Keratinocyte (primary cell): ENCODE measurements at regions not wholly inside any gene's neighbourhood (a gene's known extent, or its start where the extent isn't known, plus 50 kb on each side); places are given as distances from the start of the nearest gene placed in this dataset.

Experiments used
- DNase-seq: peaks from one replicate; pipeline ENCODE4 v3.0.0-alpha.2; 2011; ENCODE audit warnings: low read depth, missing footprints, low spot score
- FAIRE-seq: peaks from 2 replicates; lab custom pipeline; 2011; peaks lifted over from hg19 to GRCh38; lab: Jason Lieb, UNC
- H2AFZ ChIP-seq: 2 replicates; pipeline ENCODE4 v1.6.0; 2012; ENCODE audit warnings: low read length, control low read depth, inconsistent platforms; ENCODE audit not compliant: control insufficient read depth
- H3K27ac ChIP-seq: 2 replicates; pipeline ENCODE4 v1.5.1; 2011; ENCODE audit warnings: low read length; ENCODE audit not compliant: control insufficient read depth, insufficient read depth
- H3K27me3 ChIP-seq: 3 replicates; pipeline ENCODE4 v1.6.0; 2011; ENCODE audit warnings: low read length; ENCODE audit not compliant: control insufficient read depth, insufficient read depth; ENCODE audit errors: extremely low read depth
- H3K36me3 ChIP-seq, 2 experiments: 2 replicates in 1 of 2; 3 replicates in 1 of 2; pipeline ENCODE4 v1.5.1; 2011; ENCODE audit warnings: low read length in 2 of 2, mild to moderate bottlenecking in 1 of 2; ENCODE audit not compliant: control insufficient read depth in 2 of 2, insufficient read depth in 2 of 2; ENCODE audit errors: extremely low read depth in 1 of 2
- H3K4me1 ChIP-seq: 3 replicates; pipeline ENCODE4 v1.5.1; 2011; ENCODE audit warnings: low read length; ENCODE audit not compliant: control insufficient read depth, insufficient read depth; ENCODE audit errors: extremely low read depth
- H3K4me2 ChIP-seq: 3 replicates; pipeline ENCODE4 v1.6.0; 2011; ENCODE audit warnings: low read depth, low read length; ENCODE audit not compliant: control insufficient read depth, insufficient read depth; ENCODE audit errors: extremely low read depth
- H3K4me3 ChIP-seq, 3 experiments: fragments of 200-600 bp in 1 of 3; sonication (generic) in 1 of 3; 2 replicates in 2 of 3; 3 replicates in 1 of 3; pipeline ENCODE4 v1.5.1; 2011 to 2016; ENCODE audit warnings: low read length in 3 of 3, mild to moderate bottlenecking in 3 of 3, control low read depth in 2 of 3, inconsistent platforms in 1 of 3, low read depth in 1 of 3, mixed read lengths in 1 of 3, mixed run types in 1 of 3, moderate library complexity in 1 of 3; ENCODE audit not compliant: control insufficient read depth in 2 of 3, insufficient read depth in 2 of 3; ENCODE audit errors: extremely low read depth in 1 of 3
- H3K79me2 ChIP-seq: 2 replicates; pipeline ENCODE4 v1.6.0; 2012; ENCODE audit warnings: low read length; ENCODE audit not compliant: control insufficient read depth, insufficient read depth
- H3K9ac ChIP-seq: 3 replicates; pipeline ENCODE4 v1.6.0; 2011; ENCODE audit warnings: low read length; ENCODE audit not compliant: control insufficient read depth, insufficient read depth; ENCODE audit errors: extremely low read depth
- H3K9me1 ChIP-seq: 3 replicates; pipeline ENCODE4 v1.6.0; 2011; ENCODE audit warnings: low read length; ENCODE audit not compliant: control insufficient read depth, insufficient read depth; ENCODE audit errors: extremely low read depth
- H3K9me3 ChIP-seq: 2 replicates; pipeline ENCODE4 v1.5.1; 2012; ENCODE audit warnings: low read depth, low read length; ENCODE audit not compliant: control insufficient read depth
- H4K20me1 ChIP-seq: 3 replicates; pipeline ENCODE4 v1.6.0; 2011; ENCODE audit warnings: low read length; ENCODE audit not compliant: control insufficient read depth, insufficient read depth; ENCODE audit errors: extremely low read depth
- EZH2 ChIP-seq: IDR thresholded peaks from one replicate; pipeline ENCODE4 v1.6.1; 2012; ENCODE audit warnings: inconsistent platforms, mild to moderate bottlenecking, low read length, moderate library complexity
- dilution Hi-C: fragments of 300-500 bp; cut with MboI; formaldehyde crosslinking; loops from one replicate; pipeline ENCODE4 v1.7.0; 2020; ENCODE audit warnings: low sequenced_read_pairs; ENCODE audit not compliant: extremely low pct_ligation_motif_present
- TF ChIP-seq, protein P1 (sequence below), 3 experiments: IDR thresholded peaks in 1 of 3; conservative IDR thresholded peaks in 1 of 3; optimal IDR thresholded peaks in 1 of 3; 2 replicates in 2 of 3; 3 replicates in 1 of 3; pipeline versions ENCODE3 to v1.5.1; 2011; ENCODE audit warnings: low read length in 3 of 3, mild to moderate bottlenecking in 3 of 3, moderate library complexity in 2 of 3, control low read depth in 1 of 3, inconsistent platforms in 1 of 3; ENCODE audit not compliant: insufficient read depth in 2 of 3; ENCODE audit errors: extremely low read depth in 1 of 3

DNA sequence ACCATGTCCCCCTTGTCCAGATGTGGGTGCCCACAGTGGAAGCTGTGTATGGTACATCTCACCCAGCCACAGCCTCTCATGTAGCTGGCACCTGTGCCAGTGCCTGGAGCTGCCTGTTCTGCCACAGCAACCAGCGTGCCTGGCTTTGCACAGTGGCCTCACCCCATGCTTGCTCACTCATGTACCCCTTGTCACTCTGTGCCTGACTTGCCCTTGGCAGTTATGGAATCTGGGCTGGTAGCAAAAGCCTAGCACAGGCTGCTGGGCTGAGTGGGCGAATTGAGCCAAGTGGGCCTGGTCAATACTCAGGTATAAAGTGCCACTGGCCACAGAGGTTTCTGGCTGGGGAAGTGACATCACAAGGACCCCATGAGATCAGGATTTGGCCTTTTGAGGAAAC is 264.2 kb downstream of the INSC start:
- H3K9ac ChIP-seq = no peak overlapping the region
- no peak overlapping the region for H2AFZ ChIP-seq
- H4K20me1 ChIP-seq = no peaks in the 10 kb centered on the region
- H3K9me3 ChIP-seq = no peaks in the 10 kb centered on the region
- H3K27ac ChIP-seq = no peak overlapping the region
- DNase-seq = no peak
- no peak overlapping the region for H3K4me3 ChIP-seq
- no peaks in the 10 kb centered on the region for H3K9me1 ChIP-seq
- no peak overlapping the region for H3K4me2 ChIP-seq
- no peaks in the 10 kb centered on the region for H3K27me3 ChIP-seq
- no peaks in the 10 kb centered on the region for H3K4me1 ChIP-seq
- TF ChIP-seq, protein P1, sequence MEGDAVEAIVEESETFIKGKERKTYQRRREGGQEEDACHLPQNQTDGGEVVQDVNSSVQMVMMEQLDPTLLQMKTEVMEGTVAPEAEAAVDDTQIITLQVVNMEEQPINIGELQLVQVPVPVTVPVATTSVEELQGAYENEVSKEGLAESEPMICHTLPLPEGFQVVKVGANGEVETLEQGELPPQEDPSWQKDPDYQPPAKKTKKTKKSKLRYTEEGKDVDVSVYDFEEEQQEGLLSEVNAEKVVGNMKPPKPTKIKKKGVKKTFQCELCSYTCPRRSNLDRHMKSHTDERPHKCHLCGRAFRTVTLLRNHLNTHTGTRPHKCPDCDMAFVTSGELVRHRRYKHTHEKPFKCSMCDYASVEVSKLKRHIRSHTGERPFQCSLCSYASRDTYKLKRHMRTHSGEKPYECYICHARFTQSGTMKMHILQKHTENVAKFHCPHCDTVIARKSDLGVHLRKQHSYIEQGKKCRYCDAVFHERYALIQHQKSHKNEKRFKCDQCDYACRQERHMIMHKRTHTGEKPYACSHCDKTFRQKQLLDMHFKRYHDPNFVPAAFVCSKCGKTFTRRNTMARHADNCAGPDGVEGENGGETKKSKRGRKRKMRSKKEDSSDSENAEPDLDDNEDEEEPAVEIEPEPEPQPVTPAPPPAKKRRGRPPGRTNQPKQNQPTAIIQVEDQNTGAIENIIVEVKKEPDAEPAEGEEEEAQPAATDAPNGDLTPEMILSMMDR (optimal IDR thresholded peaks at IDR 0.05 in 1 of 3, IDR thresholded peaks at IDR 0.05 in 1 of 3, conservative IDR thresholded peaks at IDR 0.05 in 1 of 3; ENCODE audit: extremely low read depth in 1 of 3, insufficient read depth in 2 of 3, low read length in 3 of 3) = no peak
- no peak for TF ChIP-seq EZH2
- H3K36me3 ChIP-seq = no peaks in the 10 kb centered on the region
- no peaks in the 10 kb centered on the region for H3K79me2 ChIP-seq
- dilution Hi-C loops = no loop called here
- no peak for FAIRE-seq

DNA sequence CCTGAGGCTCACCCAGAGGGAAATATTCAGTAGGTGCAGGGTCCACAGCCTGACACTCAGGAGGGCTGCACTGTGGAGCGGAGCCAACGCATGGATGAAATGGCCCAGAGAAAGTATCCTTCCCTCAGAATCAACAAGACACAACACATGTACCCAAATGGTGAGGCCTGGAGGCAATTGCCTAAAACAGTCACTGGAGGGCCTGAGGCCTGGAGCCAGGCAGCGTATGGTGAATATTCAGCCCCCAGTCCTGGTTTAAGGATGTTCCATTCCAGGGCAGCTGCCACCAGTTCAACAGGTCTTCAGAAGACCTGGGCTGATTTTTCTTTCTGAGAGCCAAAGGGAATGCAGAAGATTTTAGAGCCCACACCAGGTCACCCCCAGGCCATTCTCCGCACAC is 264.8 kb downstream of the INSC start:
- dilution Hi-C loops = no loop called here
- DNase-seq = no peak
- FAIRE-seq = no peak

More for the DNA sequence above, 264.8 kb downstream of the INSC start:
- Histone ChIP-seq H3K9me1 (no peaks in the 10 kb centered on the region), H3K36me3 (no peaks in the 10 kb centered on the region), H3K9me3 (no peaks in the 10 kb centered on the region), H4K20me1 (no peaks in the 10 kb centered on the region), H3K27ac (no peak overlapping the region), H3K27me3 (no peaks in the 10 kb centered on the region), H3K4me1 (no peaks in the 10 kb centered on the region), H3K9ac (no peak overlapping the region), H3K4me3 (no peak overlapping the region), H2AFZ (no peak overlapping the region), H3K79me2 (no peaks in the 10 kb centered on the region), H3K4me2 (no peak overlapping the region)
- TF ChIP-seq, protein P1 (optimal IDR thresholded peaks at IDR 0.05 in 1 of 3, IDR thresholded peaks at IDR 0.05 in 1 of 3, conservative IDR thresholded peaks at IDR 0.05 in 1 of 3; ENCODE audit: extremely low read depth in 1 of 3, insufficient read depth in 2 of 3, low read length in 3 of 3) = no peak
- TF ChIP-seq EZH2 = no peak
